GM23338 (cell line): ENCODE measurements at regions not wholly inside any gene's neighbourhood (a gene's known extent, or its start where the extent isn't known, plus 50 kb on each side); places are given as distances from the start of the nearest gene placed in this dataset.

Experiments
- ATAC-seq: fragments of 200-7000 bp; cut with Tn5 transposase; 3 replicates; pipeline ENCODE4 v1.9.1; 2020
- DNase-seq: peaks from one replicate; pipeline ENCODE4 v3.0.0-alpha.2; 2015; ENCODE audit warnings: low spot score
- H2AFZ ChIP-seq: fragments of 200-600 bp; sonication (generic); 2 replicates; pipeline ENCODE4 v1.8.0; 2016; ENCODE audit warnings: antibody characterized with exemption, mild to moderate bottlenecking, moderate library complexity
- H3F3A ChIP-seq: fragments of 200-600 bp; sonication (generic); replicated peaks from 2 replicates; pipeline ENCODE4 v1.8.0; 2017; ENCODE audit warnings: antibody characterized with exemption, mixed run types, low read depth
- H3K27ac ChIP-seq: fragments of 200-600 bp; sonication (generic); 2 replicates; pipeline ENCODE4 v1.6.1; 2016; ENCODE audit warnings: low read depth
- H3K27me3 ChIP-seq: fragments of 200-600 bp; sonication (generic); 2 replicates; pipeline ENCODE4 v1.8.0; 2016; ENCODE audit warnings: mild to moderate bottlenecking, mixed run types, moderate library complexity; ENCODE audit not compliant: insufficient read depth
- H3K36me3 ChIP-seq: fragments of 200-600 bp; sonication (generic); 2 replicates; pipeline ENCODE4 v1.8.0; 2016; ENCODE audit warnings: mild to moderate bottlenecking; ENCODE audit not compliant: insufficient read depth
- H3K4me1 ChIP-seq: fragments of 200-600 bp; sonication (generic); 2 replicates; pipeline ENCODE4 v1.8.0; 2016; ENCODE audit warnings: mild to moderate bottlenecking, moderate library complexity; ENCODE audit not compliant: insufficient read depth
- H3K4me2 ChIP-seq: fragments of 200-600 bp; sonication (generic); 2 replicates; pipeline ENCODE4 v1.7.1; 2017; ENCODE audit warnings: mixed run types
- H3K4me3 ChIP-seq: fragments of 200-600 bp; sonication (generic); 2 replicates; pipeline ENCODE4 v1.6.1; 2016; ENCODE audit warnings: mixed run types
- H3K79me2 ChIP-seq: fragments of 200-600 bp; sonication (generic); replicated peaks from 2 replicates; pipeline ENCODE4 v1.8.0; 2017; ENCODE audit warnings: mild to moderate bottlenecking; ENCODE audit not compliant: insufficient read depth
- H3K9me2 ChIP-seq: fragments of 200-600 bp; sonication (generic); 2 replicates; pipeline ENCODE4 v1.8.0; 2017; ENCODE audit not compliant: insufficient read depth
- H4K20me1 ChIP-seq: fragments of 200-600 bp; sonication (generic); replicated peaks from 2 replicates; pipeline ENCODE4 v1.8.0; 2017; ENCODE audit warnings: mild to moderate bottlenecking; ENCODE audit not compliant: insufficient read depth
- H3K27ac Mint-ChIP-seq: 2 replicates; pipeline ENCODE4 v1.8.0; 2020; ENCODE audit warnings: inconsistent platforms, mild to moderate bottlenecking, moderate library complexity, mixed read lengths
- H3K27me3 Mint-ChIP-seq: 3 replicates; pipeline ENCODE4 v1.8.0; 2022; ENCODE audit warnings: low read depth, mild to moderate bottlenecking, moderate library complexity, mixed read lengths, inconsistent platforms; ENCODE audit not compliant: insufficient read depth, poor library complexity
- H3K36me3 Mint-ChIP-seq: 3 replicates; pipeline ENCODE4 v1.8.0; 2021; ENCODE audit warnings: low read depth, mild to moderate bottlenecking, inconsistent platforms, moderate library complexity, mixed read lengths
- H3K4me1 Mint-ChIP-seq: 3 replicates; pipeline ENCODE4 v1.8.0; 2020; ENCODE audit warnings: mild to moderate bottlenecking, inconsistent platforms, mixed read lengths
- H3K4me3 Mint-ChIP-seq: 3 replicates; pipeline ENCODE4 v1.8.0; 2021; ENCODE audit warnings: moderate library complexity, mild to moderate bottlenecking, inconsistent platforms, mixed read lengths
- H3K9me3 Mint-ChIP-seq: 3 replicates; pipeline ENCODE4 v1.8.0; 2020; ENCODE audit warnings: moderate library complexity, mild to moderate bottlenecking, inconsistent platforms, mixed read lengths
- CREB1 ChIP-seq: fragments of 250-450 bp; sonication (Bioruptor Pico); IDR thresholded peaks from 2 replicates; pipeline ENCODE4 v1.5.0; 2020; ENCODE audit warnings: low read depth, mild to moderate bottlenecking, moderate library complexity
- CTCF ChIP-seq, 2 experiments: fragments of 200-600 bp in 1 of 2; sonication (generic) in 1 of 2; conservative IDR thresholded peaks; 2 replicates each; pipeline versions ENCODE4 v1.5.1 to v1.6.1; 2016 to 2017; ENCODE audit warnings: antibody characterized with exemption in 2 of 2, low read depth in 2 of 2, mild to moderate bottlenecking in 2 of 2, moderate library complexity in 1 of 2
- EZH2 ChIP-seq: fragments of 200-600 bp; sonication (generic); IDR thresholded peaks from one replicate; pipeline ENCODE4 v1.8.0; 2017; ENCODE audit warnings: antibody characterized with exemption, mild to moderate bottlenecking, low read depth; ENCODE audit not compliant: unreplicated experiment
- EZH2phosphoT487 ChIP-seq: fragments of 200-600 bp; sonication (generic); IDR thresholded peaks from one replicate; pipeline ENCODE4 v1.8.1; 2018; ENCODE audit warnings: antibody characterized with exemption; ENCODE audit not compliant: unreplicated experiment
- JUNB ChIP-seq: IDR thresholded peaks from one replicate; pipeline ENCODE4 v1.6.1; 2016; ENCODE audit warnings: antibody characterized with exemption; ENCODE audit not compliant: unreplicated experiment
- NANOG ChIP-seq: IDR thresholded peaks from 2 replicates; pipeline ENCODE4 v1.6.1; 2016; ENCODE audit warnings: antibody characterized with exemption, borderline replicate concordance
- POLR2AphosphoS5 ChIP-seq: IDR thresholded peaks from 2 replicates; pipeline ENCODE4 v1.6.1; 2016; ENCODE audit warnings: antibody characterized with exemption, low read depth
- REST ChIP-seq: IDR thresholded peaks from one replicate; pipeline ENCODE4 v1.6.1; 2018; ENCODE audit warnings: antibody characterized with exemption; ENCODE audit not compliant: unreplicated experiment
- STAT1 ChIP-seq: IDR thresholded peaks from one replicate; pipeline ENCODE4 v1.6.1; 2016; ENCODE audit warnings: antibody characterized with exemption; ENCODE audit not compliant: unreplicated experiment
- ZNF114 ChIP-seq: fragments of 250-450 bp; sonication (Bioruptor Pico); IDR thresholded peaks from 2 replicates; pipeline ENCODE4 v1.5.0; 2020; ENCODE audit warnings: mild to moderate bottlenecking, moderate library complexity
- ZNF331 ChIP-seq: fragments of 250-450 bp; sonication (Bioruptor Pico); IDR thresholded peaks from 2 replicates; pipeline ENCODE4 v1.5.0; 2020; ENCODE audit warnings: low read depth, mild to moderate bottlenecking, moderate library complexity
- TF ChIP-seq, protein P1 (sequence below): fragments of 250-450 bp; sonication (Bioruptor Pico); IDR thresholded peaks from 2 replicates; pipeline ENCODE4 v1.5.0; 2020; ENCODE audit warnings: mild to moderate bottlenecking, moderate library complexity
- TF ChIP-seq, protein P2 (sequence below): IDR thresholded peaks from 2 replicates; pipeline ENCODE4 v1.6.1; 2016; ENCODE audit warnings: antibody characterized with exemption

GRCh38 chr4:125481334-125482045 lies 166.7 kb downstream of the FAT4 start:
- H3K79me2 ChIP-seq: no peaks in the 10 kb centered on the region
- H3K9me2 ChIP-seq: no peaks in the 10 kb centered on the region
- Mint-ChIP-seq H3K27me3 (no peaks in the 10 kb centered on the region), H3K9me3 (no peaks in the 10 kb centered on the region), H3K4me3 (no peak overlapping the region), H3K36me3 (no peaks in the 10 kb centered on the region), H3K27ac (no peak overlapping the region), H3K4me1 (no peaks in the 10 kb centered on the region)
- H3K36me3 ChIP-seq: no peaks in the 10 kb centered on the region
- H3K4me1 ChIP-seq: no peaks in the 10 kb centered on the region
- DNase-seq: no peak
- 0 out of 2 replicates have a peak overlapping the region, but pooled peaks have one; percentile 15 for H2AFZ ChIP-seq
- H3K4me3 ChIP-seq: no peak overlapping the region
- H4K20me1 ChIP-seq: no peaks in the 10 kb centered on the region
- no peaks in the 10 kb centered on the region for H3K27me3 ChIP-seq
- H3K27ac ChIP-seq: no peak overlapping the region
- ATAC-seq: no peak
- H3F3A ChIP-seq: no peaks in the 10 kb centered on the region
- H3K4me2 ChIP-seq: no peak overlapping the region
- no peak for TF ChIP-seq CREB1 (CRISPR knock-in tag)
- no peak for TF ChIP-seq ZNF114 (CRISPR knock-in tag)
- no peak for TF ChIP-seq NANOG
- no peak for TF ChIP-seq ZNF331
- TF ChIP-seq EZH2: no peak
- TF ChIP-seq STAT1: no peak
- no peak for TF ChIP-seq CTCF (conservative IDR thresholded peaks at IDR 0.05; ENCODE audit: low read depth in 2 of 2)
- TF ChIP-seq POLR2AphosphoS5: no peak
- TF ChIP-seq, protein P1, sequence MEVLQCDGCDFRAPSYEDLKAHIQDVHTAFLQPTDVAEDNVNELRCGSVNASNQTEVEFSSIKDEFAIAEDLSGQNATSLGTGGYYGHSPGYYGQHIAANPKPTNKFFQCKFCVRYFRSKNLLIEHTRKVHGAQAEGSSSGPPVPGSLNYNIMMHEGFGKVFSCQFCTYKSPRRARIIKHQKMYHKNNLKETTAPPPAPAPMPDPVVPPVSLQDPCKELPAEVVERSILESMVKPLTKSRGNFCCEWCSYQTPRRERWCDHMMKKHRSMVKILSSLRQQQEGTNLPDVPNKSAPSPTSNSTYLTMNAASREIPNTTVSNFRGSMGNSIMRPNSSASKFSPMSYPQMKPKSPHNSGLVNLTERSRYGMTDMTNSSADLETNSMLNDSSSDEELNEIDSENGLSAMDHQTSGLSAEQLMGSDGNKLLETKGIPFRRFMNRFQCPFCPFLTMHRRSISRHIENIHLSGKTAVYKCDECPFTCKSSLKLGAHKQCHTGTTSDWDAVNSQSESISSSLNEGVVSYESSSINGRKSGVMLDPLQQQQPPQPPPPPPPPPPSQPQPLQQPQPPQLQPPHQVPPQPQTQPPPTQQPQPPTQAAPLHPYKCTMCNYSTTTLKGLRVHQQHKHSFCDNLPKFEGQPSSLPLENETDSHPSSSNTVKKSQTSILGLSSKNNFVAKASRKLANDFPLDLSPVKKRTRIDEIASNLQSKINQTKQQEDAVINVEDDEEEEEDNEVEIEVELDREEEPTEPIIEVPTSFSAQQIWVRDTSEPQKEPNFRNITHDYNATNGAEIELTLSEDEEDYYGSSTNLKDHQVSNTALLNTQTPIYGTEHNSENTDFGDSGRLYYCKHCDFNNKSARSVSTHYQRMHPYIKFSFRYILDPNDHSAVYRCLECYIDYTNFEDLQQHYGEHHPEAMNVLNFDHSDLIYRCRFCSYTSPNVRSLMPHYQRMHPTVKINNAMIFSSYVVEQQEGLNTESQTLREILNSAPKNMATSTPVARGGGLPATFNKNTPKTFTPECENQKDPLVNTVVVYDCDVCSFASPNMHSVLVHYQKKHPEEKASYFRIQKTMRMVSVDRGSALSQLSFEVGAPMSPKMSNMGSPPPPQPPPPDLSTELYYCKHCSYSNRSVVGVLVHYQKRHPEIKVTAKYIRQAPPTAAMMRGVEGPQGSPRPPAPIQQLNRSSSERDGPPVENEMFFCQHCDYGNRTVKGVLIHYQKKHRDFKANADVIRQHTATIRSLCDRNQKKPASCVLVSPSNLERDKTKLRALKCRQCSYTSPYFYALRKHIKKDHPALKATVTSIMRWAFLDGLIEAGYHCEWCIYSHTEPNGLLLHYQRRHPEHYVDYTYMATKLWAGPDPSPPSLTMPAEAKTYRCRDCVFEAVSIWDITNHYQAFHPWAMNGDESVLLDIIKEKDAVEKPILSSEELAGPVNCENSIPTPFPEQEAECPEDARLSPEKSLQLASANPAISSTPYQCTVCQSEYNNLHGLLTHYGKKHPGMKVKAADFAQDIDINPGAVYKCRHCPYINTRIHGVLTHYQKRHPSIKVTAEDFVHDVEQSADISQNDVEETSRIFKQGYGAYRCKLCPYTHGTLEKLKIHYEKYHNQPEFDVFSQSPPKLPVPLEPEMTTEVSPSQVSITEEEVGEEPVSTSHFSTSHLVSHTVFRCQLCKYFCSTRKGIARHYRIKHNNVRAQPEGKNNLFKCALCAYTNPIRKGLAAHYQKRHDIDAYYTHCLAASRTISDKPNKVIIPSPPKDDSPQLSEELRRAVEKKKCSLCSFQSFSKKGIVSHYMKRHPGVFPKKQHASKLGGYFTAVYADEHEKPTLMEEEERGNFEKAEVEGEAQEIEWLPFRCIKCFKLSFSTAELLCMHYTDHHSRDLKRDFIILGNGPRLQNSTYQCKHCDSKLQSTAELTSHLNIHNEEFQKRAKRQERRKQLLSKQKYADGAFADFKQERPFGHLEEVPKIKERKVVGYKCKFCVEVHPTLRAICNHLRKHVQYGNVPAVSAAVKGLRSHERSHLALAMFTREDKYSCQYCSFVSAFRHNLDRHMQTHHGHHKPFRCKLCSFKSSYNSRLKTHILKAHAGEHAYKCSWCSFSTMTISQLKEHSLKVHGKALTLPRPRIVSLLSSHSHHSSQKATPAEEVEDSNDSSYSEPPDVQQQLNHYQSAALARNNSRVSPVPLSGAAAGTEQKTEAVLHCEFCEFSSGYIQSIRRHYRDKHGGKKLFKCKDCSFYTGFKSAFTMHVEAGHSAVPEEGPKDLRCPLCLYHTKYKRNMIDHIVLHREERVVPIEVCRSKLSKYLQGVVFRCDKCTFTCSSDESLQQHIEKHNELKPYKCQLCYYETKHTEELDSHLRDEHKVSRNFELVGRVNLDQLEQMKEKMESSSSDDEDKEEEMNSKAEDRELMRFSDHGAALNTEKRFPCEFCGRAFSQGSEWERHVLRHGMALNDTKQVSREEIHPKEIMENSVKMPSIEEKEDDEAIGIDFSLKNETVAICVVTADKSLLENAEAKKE: no peak
- TF ChIP-seq, protein P2, sequence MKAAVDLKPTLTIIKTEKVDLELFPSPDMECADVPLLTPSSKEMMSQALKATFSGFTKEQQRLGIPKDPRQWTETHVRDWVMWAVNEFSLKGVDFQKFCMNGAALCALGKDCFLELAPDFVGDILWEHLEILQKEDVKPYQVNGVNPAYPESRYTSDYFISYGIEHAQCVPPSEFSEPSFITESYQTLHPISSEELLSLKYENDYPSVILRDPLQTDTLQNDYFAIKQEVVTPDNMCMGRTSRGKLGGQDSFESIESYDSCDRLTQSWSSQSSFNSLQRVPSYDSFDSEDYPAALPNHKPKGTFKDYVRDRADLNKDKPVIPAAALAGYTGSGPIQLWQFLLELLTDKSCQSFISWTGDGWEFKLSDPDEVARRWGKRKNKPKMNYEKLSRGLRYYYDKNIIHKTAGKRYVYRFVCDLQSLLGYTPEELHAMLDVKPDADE: no peak
- no peak for TF ChIP-seq EZH2phosphoT487
- TF ChIP-seq REST: no peak
- no peak for TF ChIP-seq JUNB
